ENCODE measurements at regions not wholly inside any gene's neighbourhood (a gene's known extent, or its start where the extent isn't known, plus 50 kb on each side); places are given as distances from the start of the nearest gene placed in this dataset.

DNA sequence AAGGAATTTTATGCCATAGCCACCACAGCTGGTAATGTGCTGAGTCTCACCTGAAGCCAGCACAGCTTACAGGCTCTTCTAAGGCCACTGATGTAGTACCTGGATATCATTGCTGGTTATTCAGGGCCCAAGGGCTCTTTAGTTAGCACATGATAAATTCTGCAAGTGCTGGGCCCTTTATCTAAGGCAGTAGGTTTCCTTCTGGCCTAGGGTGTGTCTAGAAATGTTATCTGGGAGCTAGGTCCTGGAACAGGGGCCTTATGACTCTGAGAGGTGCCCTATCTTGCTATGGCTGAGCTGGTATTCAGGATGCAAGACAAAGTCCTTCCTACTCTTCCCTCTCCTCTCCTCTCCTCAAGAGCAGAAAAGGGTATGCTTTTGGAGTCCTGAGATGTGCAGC is 1424.5 kb upstream of the NUDT12 start (continued):
- TF ChIP-seq, protein P1, sequence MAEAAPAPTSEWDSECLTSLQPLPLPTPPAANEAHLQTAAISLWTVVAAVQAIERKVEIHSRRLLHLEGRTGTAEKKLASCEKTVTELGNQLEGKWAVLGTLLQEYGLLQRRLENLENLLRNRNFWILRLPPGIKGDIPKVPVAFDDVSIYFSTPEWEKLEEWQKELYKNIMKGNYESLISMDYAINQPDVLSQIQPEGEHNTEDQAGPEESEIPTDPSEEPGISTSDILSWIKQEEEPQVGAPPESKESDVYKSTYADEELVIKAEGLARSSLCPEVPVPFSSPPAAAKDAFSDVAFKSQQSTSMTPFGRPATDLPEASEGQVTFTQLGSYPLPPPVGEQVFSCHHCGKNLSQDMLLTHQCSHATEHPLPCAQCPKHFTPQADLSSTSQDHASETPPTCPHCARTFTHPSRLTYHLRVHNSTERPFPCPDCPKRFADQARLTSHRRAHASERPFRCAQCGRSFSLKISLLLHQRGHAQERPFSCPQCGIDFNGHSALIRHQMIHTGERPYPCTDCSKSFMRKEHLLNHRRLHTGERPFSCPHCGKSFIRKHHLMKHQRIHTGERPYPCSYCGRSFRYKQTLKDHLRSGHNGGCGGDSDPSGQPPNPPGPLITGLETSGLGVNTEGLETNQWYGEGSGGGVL (tag by site-specific recombination; IDR thresholded peaks at IDR 0.05) = no peak
- TF ChIP-seq ZNF549 (tag by site-specific recombination; IDR thresholded peaks at IDR 0.05) (no peak), ZNF221 (tag by site-specific recombination; IDR thresholded peaks at IDR 0.05; ENCODE audit: borderline replicate concordance) (no peak), ZNF785 (tag by site-specific recombination; IDR thresholded peaks at IDR 0.05) (no peak)

DNA sequence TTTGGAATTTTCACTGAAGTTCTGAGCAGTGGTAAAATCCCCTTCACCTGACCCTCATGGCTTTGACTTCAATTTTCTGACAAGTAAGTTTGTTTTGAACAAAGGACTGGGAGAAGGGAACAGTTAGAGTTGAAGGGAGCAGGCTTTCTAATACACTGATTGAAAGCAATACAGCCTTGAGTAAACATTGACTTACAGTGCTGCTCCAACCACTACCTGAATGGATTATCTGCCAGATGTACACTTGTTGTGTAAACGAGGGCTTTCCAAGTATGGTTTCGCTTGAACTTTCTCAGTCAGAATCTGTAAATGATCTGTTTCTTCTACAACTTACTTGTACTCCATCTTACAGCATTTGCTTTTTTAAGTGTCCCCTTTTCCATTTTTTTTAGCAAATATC is 1414.9 kb upstream of the NUDT12 start:
- Histone ChIP-seq H3K36me3 (ENCODE audit: control insufficient read depth in 2 of 2, insufficient read depth in 1 of 2, low read length in 2 of 2) (no peaks in the 10 kb centered on the region), H3K27ac (ENCODE audit: extremely low read depth, low read depth, low read length) (no peak overlapping the region), H3K9me3 (ENCODE audit: control insufficient read depth, insufficient read depth, low read depth, low read length) (no peaks in the 10 kb centered on the region), H3K4me3 (ENCODE audit: low read depth, low read length) (no peak overlapping the region), H3K4me1 (ENCODE audit: control insufficient read depth, insufficient read depth, low read length) (no peaks in the 10 kb centered on the region)
- POLR2A ChIA-PET = no interaction called here
- TF ChIP-seq ZNF510 (tag by site-specific recombination; IDR thresholded peaks at IDR 0.05; ENCODE audit: insufficient replicate concordance) = no peak
- TF ChIP-seq ZNF792 (tag by site-specific recombination; IDR thresholded peaks at IDR 0.05) = no peak
- no peak for TF ChIP-seq KLF17 (tag by site-specific recombination; IDR thresholded peaks at IDR 0.05)
- TF ChIP-seq ZBTB17 (tag by site-specific recombination; IDR thresholded peaks at IDR 0.05) = no peak
- CTCF ChIA-PET = no interaction called here

DNA sequence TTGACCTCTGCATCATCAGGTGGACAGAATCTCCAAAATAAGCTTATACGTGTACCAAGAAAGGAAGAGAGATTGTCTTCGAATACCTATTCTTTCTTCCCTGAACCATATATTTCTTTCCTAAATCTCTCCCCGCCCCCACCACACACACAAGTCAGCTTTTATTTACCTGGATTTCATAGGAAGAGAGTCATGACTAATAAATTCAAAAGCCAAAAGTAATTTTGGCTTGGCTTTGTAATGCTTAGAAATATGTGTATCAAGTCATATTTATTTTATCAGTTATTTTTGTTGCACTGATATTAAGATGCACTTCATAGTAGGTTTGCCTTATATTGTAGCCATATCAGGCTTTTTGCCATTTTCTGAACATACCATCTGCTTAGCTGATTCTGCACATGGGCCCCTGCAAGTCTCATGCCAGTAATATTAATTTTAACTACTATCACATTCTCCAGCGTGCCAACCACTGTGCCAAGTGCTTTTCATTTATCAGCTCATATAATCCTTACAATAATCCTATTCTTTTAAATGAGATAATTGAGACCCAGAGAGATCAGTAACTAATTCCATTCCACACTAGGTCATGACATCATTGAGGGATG is 1405.3 kb upstream of the NUDT12 start:
- H3K4me3 ChIP-seq (ENCODE audit: low read depth, low read length) = no peak overlapping the region
- no peaks in the 10 kb centered on the region for H3K4me1 ChIP-seq (ENCODE audit: control insufficient read depth, insufficient read depth, low read length)
- no peaks in the 10 kb centered on the region for H3K36me3 ChIP-seq (ENCODE audit: control insufficient read depth in 2 of 2, insufficient read depth in 1 of 2, low read length in 2 of 2)
- no peak for TF ChIP-seq ZBTB7A (tag by site-specific recombination; IDR thresholded peaks at IDR 0.05; ENCODE audit: low read depth)
- TF ChIP-seq ZNF596 (tag by site-specific recombination; IDR thresholded peaks at IDR 0.05) = no peak
- no peak for TF ChIP-seq ZNF214 (tag by site-specific recombination; IDR thresholded peaks at IDR 0.05; ENCODE audit: borderline replicate concordance)
- CTCF ChIA-PET = no interaction called here
- H3K27ac ChIP-seq (ENCODE audit: extremely low read depth, low read depth, low read length) = no peak overlapping the region
- no peaks in the 10 kb centered on the region for H3K9me3 ChIP-seq (ENCODE audit: control insufficient read depth, insufficient read depth, low read depth, low read length)
- POLR2A ChIA-PET = no interaction called here

GRCh38 chr5:104965006-104965405 is 1402.4 kb upstream of the NUDT12 start:
- ChIA-PET POLR2A (no interaction called here), CTCF (interaction anchor here (0.5 to 0.7 kb wide), 2 partner anchors 1022 to 1140 kb away, joined by 3 read pairs; no protein-coding TSS in a partner anchor)
- no peaks in the 10 kb centered on the region for H3K9me3 ChIP-seq (ENCODE audit: control insufficient read depth, insufficient read depth, low read depth, low read length)
- H3K36me3 ChIP-seq (ENCODE audit: control insufficient read depth in 2 of 2, insufficient read depth in 1 of 2, low read length in 2 of 2) = no peaks in the 10 kb centered on the region
- no peak for TF ChIP-seq PRDM1 (tag by site-specific recombination; IDR thresholded peaks at IDR 0.05)
- no peak for TF ChIP-seq ZNF660 (tag by site-specific recombination; IDR thresholded peaks at IDR 0.05)
- H3K27ac ChIP-seq (ENCODE audit: extremely low read depth, low read depth, low read length) = no peak overlapping the region
- H3K4me3 ChIP-seq (ENCODE audit: low read depth, low read length) = no peak overlapping the region
- H3K4me1 ChIP-seq (ENCODE audit: control insufficient read depth, insufficient read depth, low read length) = no peaks in the 10 kb centered on the region

DNA sequence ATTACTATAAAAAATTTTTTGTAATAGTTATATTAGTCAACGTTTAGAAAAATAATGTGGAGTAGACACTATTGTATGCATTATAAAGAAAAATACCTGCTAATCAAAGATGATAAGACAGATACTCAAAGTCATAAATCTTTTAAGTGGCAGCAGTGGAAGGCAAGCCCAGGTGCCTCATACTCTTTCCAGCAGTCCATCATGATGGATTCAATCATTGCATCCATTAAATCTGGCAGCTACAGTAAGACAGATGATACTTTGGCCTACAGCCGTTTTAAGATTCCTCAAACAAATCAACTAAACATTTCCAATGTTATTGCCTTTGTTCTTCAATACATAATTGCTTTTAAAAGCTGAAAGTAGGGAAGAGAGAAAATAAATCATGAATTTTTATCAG is 1392.9 kb upstream of the NUDT12 start:
- Histone ChIP-seq H3K27ac (ENCODE audit: extremely low read depth, low read depth, low read length) (no peak overlapping the region), H3K36me3 (ENCODE audit: control insufficient read depth in 2 of 2, insufficient read depth in 1 of 2, low read length in 2 of 2) (no peaks in the 10 kb centered on the region), H3K4me3 (ENCODE audit: low read depth, low read length) (no peak overlapping the region), H3K9me3 (ENCODE audit: control insufficient read depth, insufficient read depth, low read depth, low read length) (no peaks in the 10 kb centered on the region), H3K4me1 (ENCODE audit: control insufficient read depth, insufficient read depth, low read length) (no peaks in the 10 kb centered on the region)
- ChIA-PET POLR2A (no interaction called here), CTCF (interaction anchor here (0.5 kb wide), 1 partner anchor 587 kb away, joined by 5 read pairs; no protein-coding TSS in a partner anchor)
- TF ChIP-seq ZNF211 (tag by site-specific recombination; IDR thresholded peaks at IDR 0.05; ENCODE audit: low read depth) (no peak), ZBTB17 (tag by site-specific recombination; IDR thresholded peaks at IDR 0.05) (no peak), ZNF549 (tag by site-specific recombination; IDR thresholded peaks at IDR 0.05) (no peak), ZNF354C (tag by site-specific recombination; IDR thresholded peaks at IDR 0.05; ENCODE audit: borderline replicate concordance, low read depth) (no peak), ZNF362 (tag by site-specific recombination; IDR thresholded peaks at IDR 0.05) (no peak), ZNF223 (tag by site-specific recombination; IDR thresholded peaks at IDR 0.05) (no peak)
- TF ChIP-seq, protein P2, sequence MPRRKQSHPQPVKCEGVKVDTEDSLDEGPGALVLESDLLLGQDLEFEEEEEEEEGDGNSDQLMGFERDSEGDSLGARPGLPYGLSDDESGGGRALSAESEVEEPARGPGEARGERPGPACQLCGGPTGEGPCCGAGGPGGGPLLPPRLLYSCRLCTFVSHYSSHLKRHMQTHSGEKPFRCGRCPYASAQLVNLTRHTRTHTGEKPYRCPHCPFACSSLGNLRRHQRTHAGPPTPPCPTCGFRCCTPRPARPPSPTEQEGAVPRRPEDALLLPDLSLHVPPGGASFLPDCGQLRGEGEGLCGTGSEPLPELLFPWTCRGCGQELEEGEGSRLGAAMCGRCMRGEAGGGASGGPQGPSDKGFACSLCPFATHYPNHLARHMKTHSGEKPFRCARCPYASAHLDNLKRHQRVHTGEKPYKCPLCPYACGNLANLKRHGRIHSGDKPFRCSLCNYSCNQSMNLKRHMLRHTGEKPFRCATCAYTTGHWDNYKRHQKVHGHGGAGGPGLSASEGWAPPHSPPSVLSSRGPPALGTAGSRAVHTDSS (tag by site-specific recombination; IDR thresholded peaks at IDR 0.05) = no peak
- TF ChIP-seq, protein P3, sequence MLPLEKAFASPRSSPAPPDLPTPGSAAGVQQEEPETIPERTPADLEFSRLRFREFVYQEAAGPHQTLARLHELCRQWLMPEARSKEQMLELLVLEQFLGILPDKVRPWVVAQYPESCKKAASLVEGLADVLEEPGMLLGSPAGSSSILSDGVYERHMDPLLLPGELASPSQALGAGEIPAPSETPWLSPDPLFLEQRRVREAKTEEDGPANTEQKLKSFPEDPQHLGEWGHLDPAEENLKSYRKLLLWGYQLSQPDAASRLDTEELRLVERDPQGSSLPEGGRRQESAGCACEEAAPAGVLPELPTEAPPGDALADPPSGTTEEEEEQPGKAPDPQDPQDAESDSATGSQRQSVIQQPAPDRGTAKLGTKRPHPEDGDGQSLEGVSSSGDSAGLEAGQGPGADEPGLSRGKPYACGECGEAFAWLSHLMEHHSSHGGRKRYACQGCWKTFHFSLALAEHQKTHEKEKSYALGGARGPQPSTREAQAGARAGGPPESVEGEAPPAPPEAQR (tag by site-specific recombination; IDR thresholded peaks at IDR 0.05) = no peak

Data from HEK293 (cell line).